Transverse colon (tissue), 4 donors: ENCODE measurements at regions not wholly inside any gene's neighbourhood (a gene's known extent, or its start where the extent isn't known, plus 50 kb on each side); places are given as distances from the start of the nearest gene placed in this dataset.

Experiments used
- DNase-seq: peaks from one replicate; pipeline ENCODE4 v3.0.0-alpha.2; 2019
- H3K27ac ChIP-seq, 4 donors: fragments of 200-600 bp; sonication (generic); 2 replicates each; pipeline ENCODE4 v1.5.1; 2016 to 2018; ENCODE audit warnings: inconsistent platforms in 4 of 4
- H3K27me3 ChIP-seq: fragments of 200-600 bp; sonication (generic); 2 replicates; pipeline ENCODE4 v1.5.1; 2017; ENCODE audit warnings: inconsistent platforms
- H3K36me3 ChIP-seq, 4 donors: fragments of 200-600 bp; sonication (generic); 2 replicates each; pipeline ENCODE4 v1.5.1; 2017 to 2019; ENCODE audit warnings: inconsistent platforms in 4 of 4
- H3K4me1 ChIP-seq, 4 donors: fragments of 200-600 bp; sonication (generic); 2 replicates each; pipeline ENCODE4 v1.5.1; 2017 to 2020; ENCODE audit warnings: inconsistent platforms in 4 of 4
- H3K4me3 ChIP-seq, 4 donors: fragments of 200-600 bp; sonication (generic); 1 replicate in 1 of 4; 2 replicates in 3 of 4; pipeline versions ENCODE4 v1.5.1 to v1.6.1; 2017 to 2019; ENCODE audit warnings: inconsistent platforms in 4 of 4
- H3K9me3 ChIP-seq, 2 donors: fragments of 200-600 bp; sonication (generic); 2 replicates each; pipeline ENCODE4 v1.5.1; 2017 to 2019; ENCODE audit warnings: inconsistent platforms in 2 of 2
- EP300 ChIP-seq: sonication (generic); formaldehyde crosslinking; IDR thresholded peaks from one replicate; pipeline ENCODE4 v1.6.1; 2017; ENCODE audit warnings: antibody characterized with exemption, low read depth
- POLR2A ChIP-seq: fragments of 450-650 bp; IDR thresholded peaks from one replicate; pipeline ENCODE4 v1.6.1; 2016; ENCODE audit warnings: antibody characterized with exemption, mild to moderate bottlenecking, moderate library complexity
- POLR2AphosphoS5 ChIP-seq, 3 donors: sonication (generic); formaldehyde crosslinking; IDR thresholded peaks; one replicate each; pipeline ENCODE4 v1.6.1; 2016; ENCODE audit warnings: antibody characterized with exemption in 3 of 3
- WGBS, 2 donors: methylation state at CpG; one replicate each; pipeline ENCODE4 v1.1.5; 2018; ENCODE audit warnings: low coverage in 1 of 2; 5-methylcytosine and 5-hydroxymethylcytosine counted together
- in situ Hi-C, 4 donors: fragments of 200-750 bp; cut with MboI; loops; one replicate each; pipeline versions ENCODE4 v1.15.0 to v1.15.1; 2017; ENCODE audit warnings: low sequenced_read_pairs in 3 of 4, low pct_ligation_motif_present in 1 of 4, low pct_unique_long_range_greater_than_20kb in 1 of 4
- intact Hi-C: fragments of 100-400 bp; cut with DNase I; formaldehyde crosslinking; loops from one replicate; pipeline ENCODE4 v1.15.1; 2023; ENCODE audit warnings: low total_unique reads
- TF ChIP-seq, protein P1 (sequence below), 5 experiments: fragments of 200-600 bp in 3 of 5; fragments of 450-650 bp in 2 of 5; sonication (generic) in 3 of 5; IDR thresholded peaks; 1 replicate in 2 of 5; 2 replicates in 3 of 5; pipeline ENCODE4 v1.5.1; 2016 to 2017; ENCODE audit warnings: antibody characterized with exemption in 5 of 5, inconsistent platforms in 3 of 5, mild to moderate bottlenecking in 2 of 5, moderate library complexity in 1 of 5

DNA sequence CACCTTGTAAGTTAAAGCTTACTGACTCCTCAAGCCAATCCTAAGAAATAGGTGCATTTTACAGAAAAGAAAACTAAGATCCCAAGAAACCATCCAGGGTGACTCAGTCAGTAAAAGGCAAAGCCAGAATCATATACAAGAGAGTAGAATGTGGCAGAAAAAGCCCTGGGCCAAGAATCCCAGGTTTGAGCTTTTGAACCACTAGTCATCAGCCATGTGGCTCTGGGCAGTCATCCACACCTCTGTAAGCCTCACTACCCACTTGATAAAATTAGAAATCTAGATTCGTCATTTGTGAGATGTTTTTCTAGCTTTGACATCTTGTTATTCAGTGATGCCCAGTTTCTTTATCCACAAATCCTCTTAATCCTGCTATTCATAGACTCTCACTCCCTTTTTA is 122.2 kb upstream of the PDE5A start:
- no peak for TF ChIP-seq POLR2A
- TF ChIP-seq, protein P1, sequence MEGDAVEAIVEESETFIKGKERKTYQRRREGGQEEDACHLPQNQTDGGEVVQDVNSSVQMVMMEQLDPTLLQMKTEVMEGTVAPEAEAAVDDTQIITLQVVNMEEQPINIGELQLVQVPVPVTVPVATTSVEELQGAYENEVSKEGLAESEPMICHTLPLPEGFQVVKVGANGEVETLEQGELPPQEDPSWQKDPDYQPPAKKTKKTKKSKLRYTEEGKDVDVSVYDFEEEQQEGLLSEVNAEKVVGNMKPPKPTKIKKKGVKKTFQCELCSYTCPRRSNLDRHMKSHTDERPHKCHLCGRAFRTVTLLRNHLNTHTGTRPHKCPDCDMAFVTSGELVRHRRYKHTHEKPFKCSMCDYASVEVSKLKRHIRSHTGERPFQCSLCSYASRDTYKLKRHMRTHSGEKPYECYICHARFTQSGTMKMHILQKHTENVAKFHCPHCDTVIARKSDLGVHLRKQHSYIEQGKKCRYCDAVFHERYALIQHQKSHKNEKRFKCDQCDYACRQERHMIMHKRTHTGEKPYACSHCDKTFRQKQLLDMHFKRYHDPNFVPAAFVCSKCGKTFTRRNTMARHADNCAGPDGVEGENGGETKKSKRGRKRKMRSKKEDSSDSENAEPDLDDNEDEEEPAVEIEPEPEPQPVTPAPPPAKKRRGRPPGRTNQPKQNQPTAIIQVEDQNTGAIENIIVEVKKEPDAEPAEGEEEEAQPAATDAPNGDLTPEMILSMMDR (IDR thresholded peaks at IDR 0.05): no peak
- no peak for TF ChIP-seq EP300
- no peak for TF ChIP-seq POLR2AphosphoS5 (IDR thresholded peaks at IDR 0.05)

DNA sequence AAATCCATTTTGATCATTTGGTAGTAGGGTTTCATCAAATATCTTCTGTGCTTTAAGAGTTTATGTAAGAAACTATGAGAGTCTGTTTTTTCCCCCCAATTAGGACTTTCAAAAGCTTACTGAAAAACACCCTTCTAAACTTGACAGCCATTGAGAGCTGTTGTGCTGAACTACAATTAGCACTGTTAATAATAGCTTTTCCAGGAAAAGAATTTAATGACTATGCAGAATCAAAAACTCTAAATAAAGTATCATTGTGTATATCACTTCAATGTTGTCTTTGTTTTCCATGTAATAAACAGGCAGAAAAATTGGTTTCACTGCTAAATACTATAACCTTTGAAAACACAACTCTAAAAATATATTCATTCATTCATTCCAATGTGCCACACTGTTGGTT is 121.4 kb upstream of the PDE5A start:
- Histone ChIP-seq H3K9me3 (no peaks in the 10 kb centered on the region), H3K27me3 (no peaks in the 10 kb centered on the region), H3K36me3 (no peaks in the 10 kb centered on the region), H3K27ac (no peak overlapping the region), H3K4me1 (no peaks in the 10 kb centered on the region), H3K4me3 (no peak overlapping the region)
- TF ChIP-seq, protein P1 (IDR thresholded peaks at IDR 0.05): no peak
- TF ChIP-seq POLR2AphosphoS5 (IDR thresholded peaks at IDR 0.05): no peak
- TF ChIP-seq EP300: no peak
- TF ChIP-seq POLR2A: no peak
- in situ Hi-C loops (no loop called here), intact Hi-C loops (no loop called here)
- no peak for DNase-seq

More for the DNA sequence above, 122.2 kb upstream of the PDE5A start:
- H3K4me3 ChIP-seq: no peak overlapping the region
- intact Hi-C loops: no loop called here
- no peaks in the 10 kb centered on the region for H3K27me3 ChIP-seq
- no peak for DNase-seq
- H3K27ac ChIP-seq: no peak overlapping the region
- H3K4me1 ChIP-seq: no peaks in the 10 kb centered on the region
- in situ Hi-C loops: no loop called here
- WGBS, 2 donors: 62 to 100% methylated on average over 1 of the region's 1 CpG
- no peaks in the 10 kb centered on the region for H3K36me3 ChIP-seq
- H3K9me3 ChIP-seq: no peaks in the 10 kb centered on the region

DNA sequence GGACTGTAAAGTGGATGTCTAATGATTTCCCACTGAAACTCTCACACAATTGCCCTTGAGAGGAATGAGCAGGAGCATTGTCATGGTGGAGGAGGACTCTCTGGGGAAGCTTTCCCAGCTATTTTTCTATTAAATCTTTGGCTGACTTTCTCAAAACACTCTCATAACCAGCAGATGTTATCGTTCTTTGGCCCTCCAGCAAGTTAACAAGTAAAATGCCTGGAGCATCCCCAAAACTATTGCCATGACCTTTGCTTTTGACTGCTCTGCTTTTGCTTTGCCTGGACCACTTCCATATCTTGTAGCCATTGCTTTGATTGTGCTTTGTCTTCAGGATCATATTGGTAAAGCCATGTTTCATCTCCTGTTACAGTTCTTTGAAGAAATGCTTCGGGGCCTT is 120.2 kb upstream of the PDE5A start:
- intact Hi-C loops: no loop called here
- Histone ChIP-seq H3K4me3 (no peak overlapping the region), H3K27ac (no peak overlapping the region), H3K27me3 (no peaks in the 10 kb centered on the region), H3K4me1 (no peaks in the 10 kb centered on the region), H3K36me3 (no peaks in the 10 kb centered on the region), H3K9me3 (no peaks in the 10 kb centered on the region)
- DNase-seq: no peak
- WGBS, 2 donors: 48 to 56% methylated on average over 2 of the region's 2 CpGs
- no peak for TF ChIP-seq EP300
- TF ChIP-seq, protein P1 (IDR thresholded peaks at IDR 0.05): no peak
- no peak for TF ChIP-seq POLR2AphosphoS5 (IDR thresholded peaks at IDR 0.05)
- TF ChIP-seq POLR2A: no peak
- in situ Hi-C loops: no loop called here

DNA sequence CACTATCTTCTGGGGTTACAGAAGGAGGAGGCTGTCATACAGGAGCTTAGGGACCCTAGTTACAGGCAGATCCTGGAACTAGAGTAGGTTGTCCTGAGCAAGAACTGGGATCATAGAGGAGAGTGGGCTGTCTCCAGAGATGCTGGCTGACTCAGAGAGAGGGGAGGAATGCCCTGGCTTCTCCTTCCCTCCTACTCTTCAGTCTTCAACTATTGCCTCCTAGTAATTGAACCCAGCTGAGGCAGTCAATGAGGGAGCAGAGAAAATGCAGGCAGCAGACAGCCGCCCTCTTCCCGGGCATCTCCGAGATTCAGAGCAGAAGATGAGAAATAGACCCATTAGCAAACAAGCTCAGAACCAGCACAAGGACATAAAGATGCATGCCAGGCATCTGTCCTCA is 118.3 kb upstream of the PDE5A start:
- in situ Hi-C loops: no loop called here
- H3K27ac ChIP-seq: no peak overlapping the region

More for the DNA sequence above, 118.3 kb upstream of the PDE5A start:
- Histone ChIP-seq H3K9me3 (no peaks in the 10 kb centered on the region), H3K27me3 (no peaks in the 10 kb centered on the region), H3K36me3 (no peaks in the 10 kb centered on the region), H3K4me3 (no peak overlapping the region), H3K4me1 (no peaks in the 10 kb centered on the region)
- intact Hi-C loops: no loop called here
- DNase-seq: no peak
- no peak for TF ChIP-seq POLR2A
- no peak for TF ChIP-seq EP300
- TF ChIP-seq, protein P1 (IDR thresholded peaks at IDR 0.05): no peak
- no peak for TF ChIP-seq POLR2AphosphoS5 (IDR thresholded peaks at IDR 0.05)
- WGBS, 2 donors: 93% methylated on average over 3 of the region's 3 CpGs; no CpG with 5 or more reads in 1 of the 2 donors
